K562 (cell line): ENCODE measurements at regions not wholly inside any gene's neighbourhood (a gene's known extent, or its start where the extent isn't known, plus 50 kb on each side); places are given as distances from the start of the nearest gene placed in this dataset.

Source experiments
- ATAC-seq: fragments of 200-7000 bp; cut with Tn5 transposase; 3 replicates; pipeline ENCODE4 v1.9.1; 2020; ENCODE audit warnings: moderate library complexity
- BruUV-seq: library from RNA; stranded (reverse); fragments of 400-500 nt; replicated peaks from 2 replicates; lab custom pipeline; 2021; lab: Mats Ljungman, UMichigan
- CTCF ChIA-PET: fragments of 300-600 bp; formaldehyde crosslinking; extraction: SDS; loops from one replicate; lab custom pipeline; 2021; ENCODE audit warnings: low intra/inter-chr PET ratio; lab: Yijun Ruan, JAX
- POLR2A ChIA-PET: fragments of 300-600, 350-650 bp; sonication (Branson Sonifier 250); formaldehyde crosslinking; extraction: SDS; loops from one replicate; lab custom pipeline; 2021; ENCODE audit warnings: antibody characterized with exemption, inconsistent platforms; lab: Yijun Ruan, JAX
- DNase-seq, 4 experiments: peaks; one replicate each; pipeline versions ENCODE4 v3.0.0 to v3.0.0-alpha.2; 2011 to 2018; ENCODE audit warnings: low spot score in 3 of 4, mixed read lengths in 3 of 4; ENCODE audit errors: extremely low read depth in 1 of 4
- FAIRE-seq: peaks from 2 replicates; lab custom pipeline; 2011; peaks lifted over from hg19 to GRCh38; lab: Jason Lieb, UNC
- H2AFZ ChIP-seq: 2 replicates; pipeline ENCODE4 v1.6.0; 2011; ENCODE audit warnings: low read depth, low read length, control low read depth, inconsistent platforms
- H3K27ac ChIP-seq: fragments of 200-600 bp; 3 replicates; pipeline ENCODE4 v1.8.0; 2011; ENCODE audit warnings: low read depth, mild to moderate bottlenecking, control low read depth, inconsistent platforms, low read length, moderate library complexity, mixed read lengths; ENCODE audit errors: extremely low read depth
- H3K27me3 ChIP-seq, 2 experiments: fragments of 300-600 bp in 1 of 2; 2 replicates in 1 of 2; 3 replicates in 1 of 2; pipeline versions ENCODE4 v1.6.0 to v1.8.0; 2011; ENCODE audit warnings: inconsistent platforms in 2 of 2, low read length in 2 of 2, mild to moderate bottlenecking in 1 of 2, mixed read lengths in 1 of 2, moderate library complexity in 1 of 2; ENCODE audit not compliant: control insufficient read depth in 2 of 2, insufficient read depth in 2 of 2
- H3K36me3 ChIP-seq: fragments of 300-600 bp; 3 replicates; pipeline ENCODE4 v1.8.0; 2011; ENCODE audit warnings: mild to moderate bottlenecking, low read length, inconsistent platforms; ENCODE audit not compliant: control insufficient read depth, insufficient read depth
- H3K4me1 ChIP-seq, 2 experiments: fragments of 200-600 bp in 1 of 2; replicated peaks in 1 of 2; 2 replicates in 1 of 2; 3 replicates in 1 of 2; pipeline versions ENCODE4 v1.5.1 to v1.8.0; 2011; ENCODE audit warnings: inconsistent platforms in 2 of 2, low read length in 2 of 2, mild to moderate bottlenecking in 1 of 2, mixed read lengths in 1 of 2, moderate library complexity in 1 of 2; ENCODE audit not compliant: control insufficient read depth in 2 of 2, insufficient read depth in 2 of 2
- H3K4me2 ChIP-seq: 2 replicates; pipeline ENCODE4 v1.6.1; 2011; ENCODE audit warnings: low read length, control low read depth, inconsistent platforms, mixed read lengths; ENCODE audit not compliant: insufficient read depth
- H3K4me3 ChIP-seq: fragments of 200-600 bp; sonication (generic), shearing (Covaris generic); 2 replicates; pipeline ENCODE4 v1.5.1; 2016; ENCODE audit warnings: control low read depth, inconsistent platforms
- H3K79me2 ChIP-seq: fragments of 200-600 bp; 3 replicates; pipeline ENCODE4 v1.8.0; 2011; ENCODE audit warnings: low read length, inconsistent platforms; ENCODE audit not compliant: control insufficient read depth, insufficient read depth
- H3K9ac ChIP-seq, 2 experiments: 2 replicates each; pipeline versions ENCODE4 v1.6.0 to v1.6.1; 2011; ENCODE audit warnings: low read depth in 2 of 2, low read length in 2 of 2, control low read depth in 1 of 2, inconsistent platforms in 1 of 2, mild to moderate bottlenecking in 1 of 2, mixed read lengths in 1 of 2; ENCODE audit not compliant: insufficient read depth in 1 of 2
- H3K9me1 ChIP-seq: one replicate; pipeline ENCODE4 v1.6.0; 2011; ENCODE audit warnings: inconsistent platforms, mild to moderate bottlenecking, low read length, moderate library complexity; ENCODE audit not compliant: control insufficient read depth, insufficient read depth
- H3K9me3 ChIP-seq: replicated peaks from 2 replicates; pipeline ENCODE4 v1.5.1; 2011; ENCODE audit warnings: low read depth, low read length, inconsistent platforms; ENCODE audit not compliant: control insufficient read depth, insufficient read depth
- H4K20me1 ChIP-seq: replicated peaks from 2 replicates; pipeline ENCODE4 v1.6.1; 2011; ENCODE audit warnings: low read length, inconsistent platforms, mixed read lengths; ENCODE audit not compliant: control insufficient read depth, insufficient read depth
- ASH1L ChIP-seq: fragments of 450-650 bp; IDR thresholded peaks from 2 replicates; pipeline ENCODE4 v1.6.1; 2018; ENCODE audit warnings: borderline replicate concordance, mild to moderate bottlenecking, low read depth; ENCODE audit not compliant: partially characterized antibody
- KDM2B ChIP-seq: fragments of 250-450 bp; sonication (Bioruptor Pico); IDR thresholded peaks from 2 replicates; pipeline ENCODE4 v1.8.0; 2021; ENCODE audit warnings: mild to moderate bottlenecking, moderate library complexity
- PTRF ChIP-seq: fragments of 450-650 bp; IDR thresholded peaks from 2 replicates; pipeline ENCODE4 v1.6.1; 2016; ENCODE audit warnings: mild to moderate bottlenecking, missing genetic modification characterization, missing compliant biosample characterization
- TAF9B ChIP-seq: fragments of 450-650 bp; IDR thresholded peaks from 2 replicates; pipeline ENCODE4 v1.6.1; 2018; ENCODE audit warnings: mild to moderate bottlenecking; ENCODE audit not compliant: partially characterized antibody
- TCF15 ChIP-seq: fragments of 250-450 bp; sonication (Bioruptor Pico); IDR thresholded peaks from 2 replicates; pipeline ENCODE4 v1.8.0; 2022; ENCODE audit warnings: moderate library complexity, mild to moderate bottlenecking, inconsistent platforms
- ZNF217 ChIP-seq: sonication (generic); formaldehyde crosslinking; IDR thresholded peaks from 2 replicates; pipeline ENCODE4 v1.8.0; 2022; ENCODE audit warnings: mild to moderate bottlenecking, missing genetic modification reagents
- ZNF280B ChIP-seq: fragments of 250-450 bp; sonication (Bioruptor Pico); IDR thresholded peaks from 2 replicates; pipeline ENCODE4 v1.5.1; 2021; ENCODE audit warnings: mild to moderate bottlenecking
- ZNF518B ChIP-seq: fragments of 250-450 bp; sonication (Bioruptor Pico); IDR thresholded peaks from 2 replicates; pipeline ENCODE4 v1.5.0; 2021; ENCODE audit warnings: mild to moderate bottlenecking, moderate library complexity
- WGBS: fragments of 100-300 bp; shearing (Covaris generic); methylation state at CpG from one replicate; pipeline ENCODE4 v1.1.6; 2016; ENCODE audit warnings: low coverage, mixed read lengths; ENCODE audit not compliant: insufficient coverage; ENCODE audit errors: missing lambda C conversion rate; 5-methylcytosine and 5-hydroxymethylcytosine counted together
- in situ Hi-C: fragments of 300-500 bp; cut with MboI; formaldehyde crosslinking; loops from 4 replicates; pipeline ENCODE4 v1.15.0; 2018; ENCODE audit warnings: inconsistent platforms, mixed read lengths
- intact Hi-C: fragments of 100-400 bp; cut with micrococcal nuclease; formaldehyde crosslinking; loops from 2 replicates; pipeline ENCODE4 v1.14.2; 2022

GRCh38 chr2:161017780-161018470 is 142.3 kb upstream of the TANK start (continued):
- TF ChIP-seq TAF9B (no peak), ZNF280B (no peak), TCF15 (CRISPR knock-in tag) (no peak), PTRF (tag) (no peak), ASH1L (no peak)

GRCh38 chr2:161019311-161019710 is 140.9 kb upstream of the TANK start:
- intact Hi-C loops: no loop called here
- H3K4me3 ChIP-seq: no peak overlapping the region
- H3K36me3 ChIP-seq: no peaks in the 10 kb centered on the region
- TF ChIP-seq ZNF217 (CRISPR knock-in tag) (no peak), KDM2B (CRISPR knock-in tag) (no peak), ZNF518B (CRISPR knock-in tag) (no peak)
- WGBS: 0% methylated on average over 5 of the region's 5 CpGs
- H3K4me2 ChIP-seq: no peak overlapping the region
- no peaks in the 10 kb centered on the region for H3K79me2 ChIP-seq
- no peaks in the 10 kb centered on the region for H3K27me3 ChIP-seq
- in situ Hi-C loops: no loop called here
- H2AFZ ChIP-seq: no peak overlapping the region
- H3K9me3 ChIP-seq: no peaks in the 10 kb centered on the region
- H3K9ac ChIP-seq: no peak overlapping the region
- H3K9me1 ChIP-seq: no peaks in the 10 kb centered on the region
- no peak overlapping the region for H3K27ac ChIP-seq
- DNase-seq (no peak), ATAC-seq (no peak), FAIRE-seq (no peak)
- ChIA-PET POLR2A (interaction anchor here (0.7 kb wide), 1 partner anchor 63 kb away, joined by 3 read pairs; no protein-coding TSS in a partner anchor), CTCF (no interaction called here)
- no TSS peak for BruUV-seq
- no peaks in the 10 kb centered on the region for H3K4me1 ChIP-seq
- H4K20me1 ChIP-seq: no peaks in the 10 kb centered on the region
